Heart right ventricle (tissue), 16 donors: ENCODE measurements at regions not wholly inside any gene's neighbourhood (a gene's known extent, or its start where the extent isn't known, plus 50 kb on each side); places are given as distances from the start of the nearest gene placed in this dataset.

ENCODE experiments used
- ATAC-seq, 8 donors: fragments of 200-7000 bp; cut with Tn5 transposase; one replicate each; pipeline ENCODE4 v1.9.1; 2020; ENCODE audit warnings: mild to moderate bottlenecking in 8 of 8, moderate library complexity in 8 of 8, moderate number of reproducible peaks in 1 of 8
- DNase-seq, 2 donors: peaks; one replicate each; pipeline ENCODE4 v3.0.0-alpha.2; 2020
- H3K27ac ChIP-seq, 10 donors: fragments of 200-600 bp; sonication (generic) in 2 of 10; one replicate each; pipeline versions ENCODE4 v1.5.0 to v1.8.0; 2020 to 2022; ENCODE audit warnings: mild to moderate bottlenecking in 3 of 10
- H3K27me3 ChIP-seq, 7 donors: fragments of 200-600 bp; one replicate each; pipeline ENCODE4 v1.8.0; 2021 to 2022; ENCODE audit warnings: mild to moderate bottlenecking in 2 of 7
- H3K36me3 ChIP-seq, 9 donors: fragments of 200-600 bp; sonication (generic) in 1 of 9; one replicate each; pipeline versions ENCODE4 v1.5.0 to v1.8.0; 2020 to 2022; ENCODE audit warnings: mild to moderate bottlenecking in 2 of 9
- H3K4me1 ChIP-seq, 9 donors: fragments of 200-600 bp; sonication (generic) in 1 of 9; one replicate each; pipeline versions ENCODE4 v1.5.0 to v1.8.0; 2020 to 2022; ENCODE audit warnings: mild to moderate bottlenecking in 4 of 9
- H3K4me3 ChIP-seq, 10 donors: fragments of 200-600 bp; sonication (generic) in 2 of 10; one replicate each; pipeline versions ENCODE4 v1.5.0 to v1.8.0; 2020 to 2022; ENCODE audit warnings: mild to moderate bottlenecking in 7 of 10, moderate library complexity in 2 of 10
- H3K9me3 ChIP-seq, 11 donors: fragments of 200-600 bp in 10 of 11; sonication (generic) in 2 of 11; one replicate each; pipeline versions ENCODE4 v1.5.0 to v1.8.0; 2013 to 2022; ENCODE audit warnings: mild to moderate bottlenecking in 2 of 11, control low read depth in 1 of 11, moderate library complexity in 1 of 11
- CTCF ChIP-seq, 9 donors: fragments of 200-600 bp; sonication (generic) in 2 of 9; IDR thresholded peaks; one replicate each; pipeline versions ENCODE4 v1.5.0 to v1.8.0; 2021 to 2022; ENCODE audit warnings: antibody characterized with exemption in 9 of 9, mild to moderate bottlenecking in 5 of 9, moderate library complexity in 1 of 9
- WGBS, 2 donors: extraction: QIAGEN DNeasy Blood & Tissue Kit; methylation state at CpG; one replicate each; pipeline ENCODE4 v1.1.7; 2013; ENCODE audit warnings: inconsistent platforms in 1 of 2; 5-methylcytosine and 5-hydroxymethylcytosine counted together
- intact Hi-C, 10 donors: fragments of 100-400 bp; cut with DNase I; formaldehyde crosslinking; loops; one replicate each; pipeline versions ENCODE4 v1.11.1 to v1.14.2; 2022
- donor health status: Arrhythmogenic right ventricular cardiomyopathy.
- donor health status: ischemic (EF 13 %, LVEDD 7.1; RV severe dilation, severe dysfunction).
- donor health status: healthy with polysubstance abuse.
- donor health status: DM: no; HTN: yes; CAD: no.
- donor health status: DM: no; HTN: no; CAD: no.
- donor health status: ischemic (EF 25% LVEDD 6.9; RV normal size, moderate dysfunction).
- donor health status: ischemic (EF 25% LVEDD 5.7; RV mildly dilated, moderate dysfunction).
- donor health status: healthy.
- donor health status: DM: yes; HTN: yes; CAD: no.
- donor health status: Ischemic cardiomyopathy.
- donor health status: ischemic (EF 35%, LVEDD 5.7; RV mildly dilated, moderate dysfunction).
- donor health status: nonischemic (EF 11% LVEDD 7.7; RV severe dilation, severe dysfunction).
- donor health status: DM: yes; HTN: yes; CAD: no.
- donor health status: PGD.
- donor health status: ischemic (EF 29% LVEDD 5.4; RV normal size, mild dysfunction).
- donor health status: nonischemic (EF 23%, LVEDD 6.1; RV moderate dilation, normal function).

- H3K27ac ChIP-seq = no peak overlapping the region
- TF ChIP-seq CTCF (IDR thresholded peaks at IDR 0.05) = no peak
- WGBS, 2 donors = 96 to 98% methylated on average over 2 of the region's 2 CpGs
- H3K4me3 ChIP-seq = no peak overlapping the region
- intact Hi-C loops = no loop called here
- peaks cover 0 to 2% (median 0%) of the 10 kb centered on the region in 11 donors for H3K9me3 ChIP-seq
- H3K4me1 ChIP-seq = peaks cover 0 to 22% (median 5%) of the 10 kb centered on the region in 9 donors
- ATAC-seq = no peak
- no peak for DNase-seq
- H3K36me3 ChIP-seq = no peaks in the 10 kb centered on the region
- H3K27me3 ChIP-seq = no peaks in the 10 kb centered on the region
Observed at GRCh38 chr2:215782965-215783364, 230.4 kb downstream of the MREG start.

GRCh38 chr2:215782295-215782694 lies 231.1 kb downstream of the MREG start:
- no peak overlapping the region for H3K27ac ChIP-seq
- H3K4me1 ChIP-seq = peaks cover 0 to 25% (median 7%) of the 10 kb centered on the region in 9 donors
- intact Hi-C loops = no loop called here
- no peak for DNase-seq
- H3K36me3 ChIP-seq = no peaks in the 10 kb centered on the region
- no peak for TF ChIP-seq CTCF (IDR thresholded peaks at IDR 0.05)
- no peak overlapping the region for H3K4me3 ChIP-seq
- WGBS, 2 donors = 80 to 84% methylated on average over 1 of the region's 1 CpG
- peaks cover 0 to 2% (median 0%) of the 10 kb centered on the region in 11 donors for H3K9me3 ChIP-seq
- ATAC-seq = no peak
- H3K27me3 ChIP-seq = no peaks in the 10 kb centered on the region

- TF ChIP-seq CTCF (IDR thresholded peaks at IDR 0.05) = no peak
- no peak overlapping the region for H3K4me3 ChIP-seq
- H3K27ac ChIP-seq = peak overlapping the region in 1 of 10 donors; percentile 12
- no peaks in the 10 kb centered on the region for H3K27me3 ChIP-seq
- no peaks in the 10 kb centered on the region for H3K36me3 ChIP-seq
- 70 to 74% methylated on average over 3 of the region's 3 CpGs for WGBS, 2 donors
- peaks cover 0 to 2% (median 0%) of the 10 kb centered on the region in 11 donors for H3K9me3 ChIP-seq
- DNase-seq (no peak), ATAC-seq (no peak)
- intact Hi-C loops = no loop called here
- H3K4me1 ChIP-seq = peaks cover 0 to 30% (median 7%) of the 10 kb centered on the region in 9 donors
Observed at GRCh38 chr2:215780907-215781685, 232.3 kb downstream of the MREG start.

GRCh38 chr2:215780313-215780712 lies 233.0 kb downstream of the MREG start:
- TF ChIP-seq CTCF (IDR thresholded peaks at IDR 0.05) = no peak
- H3K27ac ChIP-seq = no peak overlapping the region

More at GRCh38 chr2:215780313-215780712, 233.0 kb downstream of the MREG start:
- Histone ChIP-seq H3K9me3 (peaks cover 0 to 2% (median 0%) of the 10 kb centered on the region in 11 donors), H3K4me3 (no peak overlapping the region), H3K27me3 (no peaks in the 10 kb centered on the region), H3K36me3 (no peaks in the 10 kb centered on the region), H3K4me1 (peaks cover 0 to 30% (median 7%) of the 10 kb centered on the region in 9 donors)
- 83 to 86% methylated on average over 5 of the region's 5 CpGs for WGBS, 2 donors
- no peak for DNase-seq
- intact Hi-C loops = no loop called here
- no peak for ATAC-seq
